WI38 (cell line): ENCODE measurements at regions not wholly inside any gene's neighbourhood (a gene's known extent, or its start where the extent isn't known, plus 50 kb on each side); places are given as distances from the start of the nearest gene placed in this dataset.

Experiments used
- H3K4me3 ChIP-seq: 2 replicates; pipeline ENCODE4 v1.5.1; 2011; ENCODE audit warnings: low read depth, mild to moderate bottlenecking, control low read depth, low read length
- CTCF ChIP-seq: IDR thresholded peaks from 2 replicates; pipeline ENCODE4 v1.5.1; 2012; ENCODE audit warnings: low read depth, mild to moderate bottlenecking, control low read depth, low read length

- TF ChIP-seq CTCF: no peak
- H3K4me3 ChIP-seq: no peak overlapping the region
These were observed 222.6 kb upstream of the NANOGP8 start for GRCh38 chr15:35307676-35308075.

GRCh38 chr15:35307026-35307425, 221.9 kb upstream of the NANOGP8 start:
- H3K4me3 ChIP-seq: no peak overlapping the region
- no peak for TF ChIP-seq CTCF

- no peak for TF ChIP-seq CTCF
- H3K4me3 ChIP-seq: no peak overlapping the region
These were observed 221.4 kb upstream of the NANOGP8 start for GRCh38 chr15:35306361-35306981.

- H3K4me3 ChIP-seq: no peak overlapping the region
- TF ChIP-seq CTCF: no peak
These were observed 220.9 kb upstream of the NANOGP8 start for GRCh38 chr15:35305946-35306345.

GRCh38 chr15:35305031-35305550, 220.0 kb upstream of the NANOGP8 start:
- TF ChIP-seq CTCF: no peak
- H3K4me3 ChIP-seq: no peak overlapping the region

- H3K4me3 ChIP-seq: no peak overlapping the region
- TF ChIP-seq CTCF: no peak
These were observed 219.3 kb upstream of the NANOGP8 start for GRCh38 chr15:35304389-35304788.

- no peak for TF ChIP-seq CTCF
- H3K4me3 ChIP-seq: no peak overlapping the region
These were observed 217.2 kb upstream of the NANOGP8 start for GRCh38 chr15:35302334-35302733.
